ENCODE measurements at regions not wholly inside any gene's neighbourhood (a gene's known extent, or its start where the extent isn't known, plus 50 kb on each side); places are given as distances from the start of the nearest gene placed in this dataset.

- no peak for TF ChIP-seq ATF3 (IDR thresholded peaks at IDR 0.05)
- H3K9ac ChIP-seq (ENCODE audit: low read depth in 1 of 2, low read length in 2 of 2), result no peak overlapping the region
- no peak overlapping the region for H3K27ac ChIP-seq (ENCODE audit: low read depth in 1 of 2, low read length in 2 of 2)
Observed at GRCh38 chr18:6559296-6559695, 144.6 kb upstream of the L3MBTL4 start.

GRCh38 chr18:6561016-6561415, 146.3 kb upstream of the L3MBTL4 start:
- Histone ChIP-seq H3K27me3 (ENCODE audit: control insufficient read depth in 4 of 4, insufficient read depth in 4 of 4, low read length in 3 of 4) (peaks cover 0 to 8% (median 0%) of the 10 kb centered on the region in 4 donors), H3K36me3 (ENCODE audit: control insufficient read depth in 4 of 4, insufficient read depth in 3 of 4, low read depth in 1 of 4, low read length in 3 of 4) (no peaks in the 10 kb centered on the region), H3K4me1 (ENCODE audit: control insufficient read depth in 4 of 4, insufficient read depth in 4 of 4, low read length in 3 of 4) (no peaks in the 10 kb centered on the region), H3K4me3 (ENCODE audit: low read depth in 1 of 3, low read length in 3 of 3) (no peak overlapping the region), H3K9ac (ENCODE audit: low read depth in 1 of 2, low read length in 2 of 2) (no peak overlapping the region), H3K9me3 (ENCODE audit: control insufficient read depth in 4 of 4, low read length in 3 of 4) (no peaks in the 10 kb centered on the region), H3K27ac (ENCODE audit: low read depth in 1 of 2, low read length in 2 of 2) (no peak overlapping the region)
- no peak for DNase-seq (ENCODE audit: low spot score)
- WGBS, result 86% methylated on average over 9 of the region's 9 CpGs
- TF ChIP-seq HNF4G (IDR thresholded peaks at IDR 0.05) (no peak), GABPA (IDR thresholded peaks at IDR 0.05 in 1 of 2, conservative IDR thresholded peaks at IDR 0.05 in 1 of 2) (no peak), REST (IDR thresholded peaks at IDR 0.05) (no peak), RAD21 (IDR thresholded peaks at IDR 0.05) (no peak), ZBTB33 (IDR thresholded peaks at IDR 0.05) (no peak), FOXA2 (IDR thresholded peaks at IDR 0.05) (no peak), EGR1 (IDR thresholded peaks at IDR 0.05; ENCODE audit: low read depth in 2 of 2) (no peak), ATF3 (IDR thresholded peaks at IDR 0.05) (no peak), YY1 (IDR thresholded peaks at IDR 0.05) (no peak), HNF4A (conservative IDR thresholded peaks at IDR 0.05) (no peak), TAF1 (conservative IDR thresholded peaks at IDR 0.05) (no peak), RXRA (IDR thresholded peaks at IDR 0.05) (no peak), JUND (IDR thresholded peaks at IDR 0.05) (no peak)
- TF ChIP-seq, protein P1, sequence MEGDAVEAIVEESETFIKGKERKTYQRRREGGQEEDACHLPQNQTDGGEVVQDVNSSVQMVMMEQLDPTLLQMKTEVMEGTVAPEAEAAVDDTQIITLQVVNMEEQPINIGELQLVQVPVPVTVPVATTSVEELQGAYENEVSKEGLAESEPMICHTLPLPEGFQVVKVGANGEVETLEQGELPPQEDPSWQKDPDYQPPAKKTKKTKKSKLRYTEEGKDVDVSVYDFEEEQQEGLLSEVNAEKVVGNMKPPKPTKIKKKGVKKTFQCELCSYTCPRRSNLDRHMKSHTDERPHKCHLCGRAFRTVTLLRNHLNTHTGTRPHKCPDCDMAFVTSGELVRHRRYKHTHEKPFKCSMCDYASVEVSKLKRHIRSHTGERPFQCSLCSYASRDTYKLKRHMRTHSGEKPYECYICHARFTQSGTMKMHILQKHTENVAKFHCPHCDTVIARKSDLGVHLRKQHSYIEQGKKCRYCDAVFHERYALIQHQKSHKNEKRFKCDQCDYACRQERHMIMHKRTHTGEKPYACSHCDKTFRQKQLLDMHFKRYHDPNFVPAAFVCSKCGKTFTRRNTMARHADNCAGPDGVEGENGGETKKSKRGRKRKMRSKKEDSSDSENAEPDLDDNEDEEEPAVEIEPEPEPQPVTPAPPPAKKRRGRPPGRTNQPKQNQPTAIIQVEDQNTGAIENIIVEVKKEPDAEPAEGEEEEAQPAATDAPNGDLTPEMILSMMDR (IDR thresholded peaks at IDR 0.05; ENCODE audit: low read depth, low read length, missing input control), result no peak

More at GRCh38 chr18:6559296-6559695, 144.6 kb upstream of the L3MBTL4 start:
- H3K4me3 ChIP-seq (ENCODE audit: low read depth in 1 of 3, low read length in 3 of 3), result no peak overlapping the region
- no peaks in the 10 kb centered on the region for H3K36me3 ChIP-seq (ENCODE audit: control insufficient read depth in 4 of 4, insufficient read depth in 3 of 4, low read depth in 1 of 4, low read length in 3 of 4)
- no peak for DNase-seq (ENCODE audit: low spot score)
- H3K27me3 ChIP-seq (ENCODE audit: control insufficient read depth in 4 of 4, insufficient read depth in 4 of 4, low read length in 3 of 4), result peaks cover 0 to 8% (median 0%) of the 10 kb centered on the region in 4 donors
- H3K9me3 ChIP-seq (ENCODE audit: control insufficient read depth in 4 of 4, low read length in 3 of 4), result no peaks in the 10 kb centered on the region
- WGBS, result 72% methylated on average over 1 of the region's 1 CpG
- H3K4me1 ChIP-seq (ENCODE audit: control insufficient read depth in 4 of 4, insufficient read depth in 4 of 4, low read length in 3 of 4), result no peaks in the 10 kb centered on the region
